GM23248 (cell line): ENCODE measurements at regions not wholly inside any gene's neighbourhood (a gene's known extent, or its start where the extent isn't known, plus 50 kb on each side); places are given as distances from the start of the nearest gene placed in this dataset.

Experiments
- EZH2 ChIP-seq: fragments of 200-600 bp; sonication (generic); IDR thresholded peaks from 2 replicates; pipeline ENCODE4 v1.6.1; 2018; ENCODE audit warnings: antibody characterized with exemption, mild to moderate bottlenecking; ENCODE audit not compliant: insufficient read depth, poor library complexity, severe bottlenecking
- EZH2phosphoT487 ChIP-seq: fragments of 200-600 bp; sonication (generic); IDR thresholded peaks from 2 replicates; pipeline ENCODE4 v1.6.1; 2018; ENCODE audit warnings: antibody characterized with exemption, moderate library complexity, mild to moderate bottlenecking, low read depth; ENCODE audit not compliant: insufficient read depth

DNA sequence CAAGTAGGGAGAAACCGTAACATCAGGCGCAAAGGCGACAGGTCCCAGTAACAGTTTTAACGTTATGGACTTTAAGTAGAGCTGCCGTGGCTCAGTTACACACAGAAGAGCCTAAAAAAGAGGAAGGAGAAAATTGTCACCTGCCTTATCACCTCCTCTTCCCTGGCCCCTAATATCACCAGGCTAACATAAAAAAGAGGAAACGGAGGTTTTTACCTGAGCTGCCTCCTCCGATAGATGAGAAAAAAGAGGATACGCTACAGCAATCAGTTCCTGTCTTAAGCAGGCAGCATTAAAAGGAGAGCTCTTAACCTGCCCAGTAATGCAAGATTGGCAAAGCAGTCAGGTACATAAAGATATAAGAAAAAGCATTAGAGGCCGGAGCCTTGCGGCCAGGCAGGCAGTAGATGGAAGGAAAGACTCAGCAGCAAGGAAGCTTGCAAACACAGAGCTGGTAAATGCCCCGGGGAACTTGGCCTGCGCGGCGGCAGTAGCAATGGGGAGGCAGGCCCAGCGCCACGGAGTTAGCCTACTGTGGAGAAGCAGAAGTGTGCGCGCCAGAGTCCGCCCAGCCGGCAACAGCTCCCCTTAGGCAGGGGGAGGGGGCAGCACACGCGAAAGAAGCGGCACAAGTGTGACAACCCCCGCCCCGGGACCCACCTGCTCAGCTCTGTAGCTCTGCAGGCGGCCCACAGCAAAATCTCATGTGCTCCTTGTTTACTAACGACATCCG lies 116.3 kb upstream of the SCN7A start:
- TF ChIP-seq EZH2 (no peak), EZH2phosphoT487 (no peak)
